ENCODE measurements at regions not wholly inside any gene's neighbourhood (a gene's known extent, or its start where the extent isn't known, plus 50 kb on each side); places are given as distances from the start of the nearest gene placed in this dataset.

DNA sequence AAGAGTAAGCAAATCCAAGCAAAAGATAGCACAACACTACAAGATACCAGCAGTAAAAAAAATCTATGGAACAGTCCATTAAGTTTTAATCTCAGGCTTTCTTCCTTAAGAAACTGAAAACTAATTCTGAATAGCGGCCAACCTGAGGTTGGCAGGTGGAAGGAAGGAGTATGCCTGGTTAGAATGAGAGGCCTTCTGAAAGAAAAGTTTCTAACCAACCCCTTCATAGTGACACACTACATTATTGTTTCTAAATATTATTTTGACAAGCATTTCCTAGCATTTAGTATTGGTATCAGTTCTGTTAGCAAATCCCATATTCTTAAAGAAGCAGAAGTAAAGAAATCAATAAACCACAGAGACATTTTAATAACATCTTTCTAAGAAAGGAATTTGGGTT lies 205.7 kb upstream of the PTBP2 start:
- TF ChIP-seq EP300 (IDR thresholded peaks at IDR 0.05; ENCODE audit: low read depth): no peak
- TF ChIP-seq, protein P1, sequence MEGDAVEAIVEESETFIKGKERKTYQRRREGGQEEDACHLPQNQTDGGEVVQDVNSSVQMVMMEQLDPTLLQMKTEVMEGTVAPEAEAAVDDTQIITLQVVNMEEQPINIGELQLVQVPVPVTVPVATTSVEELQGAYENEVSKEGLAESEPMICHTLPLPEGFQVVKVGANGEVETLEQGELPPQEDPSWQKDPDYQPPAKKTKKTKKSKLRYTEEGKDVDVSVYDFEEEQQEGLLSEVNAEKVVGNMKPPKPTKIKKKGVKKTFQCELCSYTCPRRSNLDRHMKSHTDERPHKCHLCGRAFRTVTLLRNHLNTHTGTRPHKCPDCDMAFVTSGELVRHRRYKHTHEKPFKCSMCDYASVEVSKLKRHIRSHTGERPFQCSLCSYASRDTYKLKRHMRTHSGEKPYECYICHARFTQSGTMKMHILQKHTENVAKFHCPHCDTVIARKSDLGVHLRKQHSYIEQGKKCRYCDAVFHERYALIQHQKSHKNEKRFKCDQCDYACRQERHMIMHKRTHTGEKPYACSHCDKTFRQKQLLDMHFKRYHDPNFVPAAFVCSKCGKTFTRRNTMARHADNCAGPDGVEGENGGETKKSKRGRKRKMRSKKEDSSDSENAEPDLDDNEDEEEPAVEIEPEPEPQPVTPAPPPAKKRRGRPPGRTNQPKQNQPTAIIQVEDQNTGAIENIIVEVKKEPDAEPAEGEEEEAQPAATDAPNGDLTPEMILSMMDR (IDR thresholded peaks at IDR 0.05): no peak
- TF ChIP-seq POLR2A (IDR thresholded peaks at IDR 0.05): no peak
- no peak for TF ChIP-seq POLR2AphosphoS5 (IDR thresholded peaks at IDR 0.05)
